Karpas-422 (cell line): ENCODE measurements at regions not wholly inside any gene's neighbourhood (a gene's known extent, or its start where the extent isn't known, plus 50 kb on each side); places are given as distances from the start of the nearest gene placed in this dataset.

Experiments used
- DNase-seq: peaks from one replicate; pipeline ENCODE4 v3.0.0-alpha.2; 2015
- H2AFZ ChIP-seq: fragments of 200-600 bp; sonication (generic); 2 replicates; pipeline ENCODE4 v1.6.1; 2014; ENCODE audit warnings: antibody characterized with exemption, low read length, mixed read lengths
- H3K27ac ChIP-seq: fragments of 200-600 bp; sonication (generic); 2 replicates; pipeline ENCODE4 v1.5.1; 2014; ENCODE audit warnings: mild to moderate bottlenecking, low read length, moderate library complexity
- H3K27me3 ChIP-seq: fragments of 200-600 bp; sonication (generic); 2 replicates; pipeline ENCODE4 v1.6.1; 2014; ENCODE audit warnings: low read length, mixed read lengths
- H3K36me3 ChIP-seq: fragments of 200-600 bp; sonication (generic); 2 replicates; pipeline ENCODE4 v1.6.1; 2014; ENCODE audit warnings: low read length, mixed read lengths; ENCODE audit not compliant: insufficient read depth
- H3K4me1 ChIP-seq: fragments of 200-600 bp; sonication (generic); 2 replicates; pipeline ENCODE4 v1.6.1; 2014; ENCODE audit warnings: mild to moderate bottlenecking, low read length, mixed read lengths
- H3K4me2 ChIP-seq: fragments of 200-600 bp; sonication (generic); 2 replicates; pipeline ENCODE4 v1.6.1; 2014; ENCODE audit warnings: low read length, low read depth, mild to moderate bottlenecking; ENCODE audit not compliant: poor library complexity, severe bottlenecking
- H3K4me3 ChIP-seq: fragments of 200-600 bp; sonication (generic); 2 replicates; pipeline ENCODE4 v1.5.1; 2014; ENCODE audit warnings: mild to moderate bottlenecking, antibody characterized with exemption, low read length, mixed read lengths
- H3K79me2 ChIP-seq: fragments of 200-600 bp; sonication (generic); 2 replicates; pipeline ENCODE4 v1.6.1; 2014; ENCODE audit warnings: mild to moderate bottlenecking, low read length, mixed read lengths
- H3K9ac ChIP-seq: fragments of 200-600 bp; sonication (generic); 2 replicates; pipeline ENCODE4 v1.6.0; 2014; ENCODE audit warnings: low read length
- H3K9me2 ChIP-seq: fragments of 200-600 bp; sonication (generic), shearing (Covaris generic); replicated peaks from 2 replicates; pipeline ENCODE4 v1.6.0; 2014; ENCODE audit warnings: mild to moderate bottlenecking, low read length, moderate library complexity; ENCODE audit not compliant: insufficient read depth
- H3K9me3 ChIP-seq: fragments of 300-700, 200-600 bp; sonication (generic); 2 replicates; pipeline ENCODE4 v1.6.1; 2014; ENCODE audit warnings: low read length, mixed read lengths
- H4K20me1 ChIP-seq: fragments of 200-600 bp; sonication (generic); 2 replicates; pipeline ENCODE4 v1.6.1; 2014; ENCODE audit warnings: mild to moderate bottlenecking, antibody characterized with exemption, low read length, low read depth; ENCODE audit not compliant: insufficient read depth

DNA sequence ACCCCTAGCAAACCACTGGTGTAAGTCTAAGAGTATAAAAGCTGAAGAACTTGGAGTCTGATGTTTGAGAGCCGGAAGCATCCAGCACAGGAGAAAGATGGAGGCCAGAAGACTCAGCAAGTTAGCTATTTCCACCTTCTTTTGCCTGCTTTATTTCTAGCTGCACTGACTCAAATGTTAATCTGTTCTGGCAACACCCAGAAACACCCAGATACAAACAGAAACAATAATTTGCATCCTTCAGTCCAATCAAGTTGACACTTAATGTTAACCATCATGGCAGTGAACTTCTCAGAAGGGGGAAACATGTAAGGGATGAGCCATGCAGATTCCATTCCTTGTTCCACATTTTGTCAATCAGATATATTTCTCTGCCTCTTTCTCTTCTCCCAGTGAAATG lies 101.8 kb upstream of the FERD3L start:
- Histone ChIP-seq H3K27me3 (no peaks in the 10 kb centered on the region; the same call in 1 of the 2 replicates), H3K9me2 (no peaks in the 10 kb centered on the region), H3K9me3 (no peaks in the 10 kb centered on the region), H3K27ac (no peak overlapping the region), H3K4me2 (no peak overlapping the region), H3K4me1 (no peaks in the 10 kb centered on the region), H4K20me1 (no peaks in the 10 kb centered on the region), H3K36me3 (no peaks in the 10 kb centered on the region), H3K9ac (no peak overlapping the region), H3K79me2 (no peaks in the 10 kb centered on the region), H2AFZ (no peak overlapping the region), H3K4me3 (no peak overlapping the region)
- no peak for DNase-seq

DNA sequence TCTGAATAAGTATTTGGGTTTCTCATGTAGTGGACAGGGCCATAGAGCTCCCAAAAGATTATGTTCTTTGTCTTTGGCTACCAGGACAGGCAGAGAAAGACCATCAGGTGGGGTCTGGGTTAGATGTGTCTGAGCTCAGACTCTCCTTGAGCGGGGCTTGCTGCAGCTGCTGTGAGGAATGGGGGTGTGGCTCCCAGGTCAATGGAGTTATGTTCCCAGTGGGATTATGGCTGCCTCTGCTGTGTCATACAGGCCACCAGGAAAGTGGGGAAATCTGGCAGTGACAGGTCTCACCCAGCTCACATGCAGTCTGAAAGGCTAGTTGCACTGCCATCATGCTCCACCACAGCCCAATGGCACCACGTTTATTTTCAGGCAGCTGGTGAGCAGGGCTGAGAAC lies 97.0 kb upstream of the FERD3L start:
- no peak overlapping the region for H3K4me2 ChIP-seq
- no peaks in the 10 kb centered on the region for H3K36me3 ChIP-seq
- no peaks in the 10 kb centered on the region for H3K9me2 ChIP-seq

DNA sequence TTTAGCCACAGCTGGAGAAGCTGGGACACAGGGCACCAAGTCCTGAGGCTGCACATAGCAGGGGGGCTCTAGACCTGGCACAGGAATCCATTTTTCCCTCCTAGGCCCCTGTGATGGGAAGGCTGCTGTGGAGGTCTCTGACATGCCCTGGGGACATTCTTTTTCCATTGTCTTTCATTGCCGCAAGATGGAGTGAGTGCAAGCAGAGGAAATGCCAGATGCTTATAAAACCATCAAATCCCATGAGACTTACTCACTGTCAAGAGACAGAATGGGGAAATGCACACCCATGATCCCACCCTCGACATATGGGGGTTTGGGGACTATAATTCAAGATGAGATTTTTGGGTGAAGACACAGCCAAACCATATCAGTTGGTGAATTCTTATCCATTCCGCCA lies 94.7 kb upstream of the FERD3L start:
- no peaks in the 10 kb centered on the region for H3K4me1 ChIP-seq
- H3K27ac ChIP-seq = no peak overlapping the region
- H3K4me3 ChIP-seq = no peak overlapping the region
- no peaks in the 10 kb centered on the region for H3K9me2 ChIP-seq
- DNase-seq = no peak
- no peak overlapping the region for H3K4me2 ChIP-seq
- H3K36me3 ChIP-seq = no peaks in the 10 kb centered on the region
- no peak overlapping the region for H2AFZ ChIP-seq
- H4K20me1 ChIP-seq = no peaks in the 10 kb centered on the region
- H3K27me3 ChIP-seq = no peaks in the 10 kb centered on the region; the same call in 1 of the 2 replicates
- no peak overlapping the region for H3K9ac ChIP-seq
- H3K9me3 ChIP-seq = no peaks in the 10 kb centered on the region
- no peaks in the 10 kb centered on the region for H3K79me2 ChIP-seq

More for the DNA sequence above, 97.0 kb upstream of the FERD3L start:
- Histone ChIP-seq H3K4me3 (no peak overlapping the region), H3K27me3 (no peaks in the 10 kb centered on the region; the same call in 1 of the 2 replicates), H3K9ac (no peak overlapping the region), H3K27ac (no peak overlapping the region), H3K9me3 (no peaks in the 10 kb centered on the region), H3K79me2 (no peaks in the 10 kb centered on the region), H3K4me1 (no peaks in the 10 kb centered on the region), H4K20me1 (no peaks in the 10 kb centered on the region), H2AFZ (no peak overlapping the region)
- no peak for DNase-seq

DNA sequence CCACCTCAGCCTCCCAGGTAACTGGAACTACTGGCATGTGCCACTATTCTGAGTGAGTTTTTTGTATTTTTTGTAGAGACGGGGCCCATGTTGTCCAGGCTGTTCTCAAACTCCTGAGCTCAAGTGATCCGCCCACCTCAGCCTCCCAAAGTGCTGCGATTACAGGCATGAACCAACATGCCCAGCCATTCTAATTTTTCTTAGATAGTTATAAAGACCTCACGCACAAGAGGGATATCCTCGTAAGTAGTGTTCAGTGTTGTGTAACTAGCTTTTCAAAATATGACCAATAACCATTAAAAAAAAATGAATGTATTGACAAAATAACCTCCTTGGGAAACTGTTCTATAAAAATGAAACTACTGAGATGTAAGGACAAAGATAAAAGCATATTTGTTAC lies 90.5 kb upstream of the FERD3L start:
- Histone ChIP-seq H3K27me3 (no peaks in the 10 kb centered on the region), H3K4me2 (no peak overlapping the region), H3K9ac (no peak overlapping the region), H3K79me2 (no peaks in the 10 kb centered on the region), H2AFZ (no peak overlapping the region), H3K27ac (no peak overlapping the region), H3K4me3 (no peak overlapping the region), H3K9me3 (no peaks in the 10 kb centered on the region), H4K20me1 (no peaks in the 10 kb centered on the region), H3K9me2 (no peaks in the 10 kb centered on the region), H3K4me1 (no peaks in the 10 kb centered on the region), H3K36me3 (no peaks in the 10 kb centered on the region)
- DNase-seq = no peak

DNA sequence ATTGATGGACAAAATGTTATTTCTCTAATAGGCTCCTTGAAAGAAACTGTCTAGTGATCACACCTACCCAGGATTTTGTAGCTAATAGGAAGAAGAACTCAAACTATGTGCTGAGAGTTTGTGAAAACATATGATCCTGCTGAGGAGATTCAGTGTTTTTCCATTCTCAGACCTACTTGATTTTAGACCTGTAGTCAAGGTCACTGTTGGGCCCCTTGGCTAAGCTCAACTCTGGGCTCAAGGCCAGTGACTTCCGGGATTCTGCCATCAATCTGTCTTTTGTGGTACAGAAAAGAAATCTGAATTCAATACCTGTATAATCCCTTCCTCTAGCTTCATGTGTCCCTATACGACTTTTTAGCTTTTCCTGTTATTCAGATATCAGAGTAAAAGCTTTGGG lies 79.7 kb upstream of the FERD3L start:
- Histone ChIP-seq H4K20me1 (no peaks in the 10 kb centered on the region), H3K79me2 (no peaks in the 10 kb centered on the region), H3K36me3 (no peaks in the 10 kb centered on the region), H3K4me1 (no peaks in the 10 kb centered on the region), H3K4me3 (no peak overlapping the region), H3K27me3 (no peaks in the 10 kb centered on the region), H3K9ac (no peak overlapping the region), H3K9me3 (no peaks in the 10 kb centered on the region), H2AFZ (no peak overlapping the region), H3K4me2 (no peak overlapping the region), H3K9me2 (no peaks in the 10 kb centered on the region), H3K27ac (no peak overlapping the region)
- DNase-seq = no peak

DNA sequence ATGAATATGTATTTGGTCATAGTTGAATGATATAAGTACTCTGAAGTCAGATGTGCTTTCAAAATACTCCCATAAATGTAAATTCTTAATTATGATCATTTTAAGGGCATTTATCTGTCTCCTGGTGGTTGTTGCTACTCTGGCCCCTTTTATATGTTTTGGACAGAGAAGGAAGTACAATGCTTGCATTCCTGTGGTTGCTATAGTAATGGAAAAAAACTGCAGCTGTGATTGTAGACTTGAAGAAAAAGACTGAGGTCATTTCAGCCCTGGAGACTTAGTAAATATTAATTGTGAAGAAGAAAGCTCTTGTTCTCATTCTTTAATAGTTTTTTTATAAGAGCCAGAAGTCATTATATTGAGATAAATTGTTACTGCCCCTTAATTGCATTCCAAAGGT lies 70.2 kb upstream of the FERD3L start:
- H3K4me1 ChIP-seq = no peaks in the 10 kb centered on the region
- no peaks in the 10 kb centered on the region for H3K79me2 ChIP-seq
- H3K9me3 ChIP-seq = no peaks in the 10 kb centered on the region
- no peak overlapping the region for H3K27ac ChIP-seq
- H3K4me2 ChIP-seq = no peak overlapping the region
- no peaks in the 10 kb centered on the region for H3K27me3 ChIP-seq
- H3K9ac ChIP-seq = no peak overlapping the region
- no peak for DNase-seq
- H3K9me2 ChIP-seq = no peaks in the 10 kb centered on the region
- H2AFZ ChIP-seq = no peak overlapping the region
- no peak overlapping the region for H3K4me3 ChIP-seq
- no peaks in the 10 kb centered on the region for H3K36me3 ChIP-seq
- no peaks in the 10 kb centered on the region for H4K20me1 ChIP-seq

DNA sequence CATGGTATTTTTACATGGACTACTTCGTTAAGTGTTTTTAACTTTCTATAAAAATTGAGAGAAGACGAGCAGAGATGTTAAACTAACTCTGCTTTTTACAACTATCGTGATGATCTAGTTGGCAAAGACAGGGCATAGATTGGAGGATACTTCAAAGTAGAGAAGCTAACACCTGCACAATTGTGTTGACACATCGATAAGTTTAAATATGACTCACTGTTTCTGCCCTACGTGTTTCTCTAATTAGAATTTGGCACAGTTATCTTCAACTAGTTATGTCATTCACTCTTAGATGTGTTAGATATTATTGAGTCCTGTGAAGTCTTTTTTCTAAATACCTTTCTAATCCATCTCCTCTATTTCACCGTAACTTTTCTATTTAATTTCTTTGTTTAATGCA lies 68.5 kb upstream of the FERD3L start:
- Histone ChIP-seq H3K9me3 (no peaks in the 10 kb centered on the region), H3K4me1 (no peaks in the 10 kb centered on the region)

DNA sequence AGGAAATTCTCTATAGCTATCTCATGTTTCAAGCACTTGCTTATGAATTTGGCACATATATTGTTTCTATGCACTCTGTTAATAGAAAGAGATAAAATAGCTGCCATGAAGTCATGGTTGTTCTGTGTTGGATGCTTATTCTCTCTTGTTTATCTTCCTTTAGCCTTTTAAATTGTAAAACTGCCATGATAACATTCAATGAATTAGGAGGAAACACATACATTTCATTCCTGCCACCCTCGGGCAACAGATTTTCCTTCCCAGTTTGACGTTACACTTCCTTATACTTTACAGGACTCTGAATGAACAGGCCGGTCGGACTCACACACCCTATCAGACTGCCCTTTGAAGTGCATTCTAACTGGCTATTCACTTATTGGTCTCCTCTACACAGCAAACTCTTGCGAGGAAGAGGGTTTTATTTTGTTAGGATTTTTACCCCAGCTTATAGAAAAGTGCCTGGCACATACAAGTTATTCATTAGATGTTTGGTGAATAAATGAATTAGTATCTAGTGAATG lies 65.7 kb upstream of the FERD3L start:
- no peak overlapping the region for H3K27ac ChIP-seq
- no peak overlapping the region for H3K9ac ChIP-seq
- H3K9me2 ChIP-seq = no peaks in the 10 kb centered on the region
- no peaks in the 10 kb centered on the region for H3K4me1 ChIP-seq
- H3K27me3 ChIP-seq = no peaks in the 10 kb centered on the region
- no peaks in the 10 kb centered on the region for H4K20me1 ChIP-seq
- no peak for DNase-seq
- no peaks in the 10 kb centered on the region for H3K9me3 ChIP-seq
- H3K4me3 ChIP-seq = no peak overlapping the region
- H3K79me2 ChIP-seq = no peaks in the 10 kb centered on the region
- no peak overlapping the region for H2AFZ ChIP-seq
- no peaks in the 10 kb centered on the region for H3K36me3 ChIP-seq
- H3K4me2 ChIP-seq = no peak overlapping the region

More for the DNA sequence above, 68.5 kb upstream of the FERD3L start:
- Histone ChIP-seq H3K79me2 (no peaks in the 10 kb centered on the region), H3K27ac (no peak overlapping the region), H3K4me3 (no peak overlapping the region), H3K9me2 (no peaks in the 10 kb centered on the region), H3K4me2 (no peak overlapping the region), H3K9ac (no peak overlapping the region), H2AFZ (no peak overlapping the region), H3K36me3 (no peaks in the 10 kb centered on the region), H3K27me3 (no peaks in the 10 kb centered on the region), H4K20me1 (no peaks in the 10 kb centered on the region)
- no peak for DNase-seq
